ENCODE measurements at regions not wholly inside any gene's neighbourhood (a gene's known extent, or its start where the extent isn't known, plus 50 kb on each side); places are given as distances from the start of the nearest gene placed in this dataset.

GRCh38 chr5:39523821-39524220 lies 99.0 kb upstream of the DAB2 start:
- no peak for DNase-seq

- DNase-seq = no peak
These were observed 97.3 kb upstream of the DAB2 start for GRCh38 chr5:39521940-39522590.

- DNase-seq = no peak
These were observed 96.5 kb upstream of the DAB2 start for GRCh38 chr5:39521098-39521860.

- no peak for DNase-seq
These were observed 95.4 kb upstream of the DAB2 start for GRCh38 chr5:39520232-39520572.

- DNase-seq = no peak
These were observed 94.9 kb upstream of the DAB2 start for GRCh38 chr5:39519566-39520231.

GRCh38 chr5:39519079-39519478 lies 94.3 kb upstream of the DAB2 start:
- no peak for DNase-seq

- DNase-seq = no peak
These were observed 93.7 kb upstream of the DAB2 start for GRCh38 chr5:39518516-39518915.

GRCh38 chr5:39517800-39518199 lies 93.0 kb upstream of the DAB2 start:
- DNase-seq = no peak

- no peak for DNase-seq
These were observed 91.1 kb upstream of the DAB2 start for GRCh38 chr5:39515881-39516280.

GRCh38 chr5:39513236-39513635 lies 88.5 kb upstream of the DAB2 start:
- no peak for DNase-seq

GRCh38 chr5:39506211-39506610 lies 81.4 kb upstream of the DAB2 start:
- no peak for DNase-seq

- DNase-seq = no peak
These were observed 81.0 kb upstream of the DAB2 start for GRCh38 chr5:39505791-39506190.

- no peak for DNase-seq
These were observed 80.6 kb upstream of the DAB2 start for GRCh38 chr5:39505363-39505762.

GRCh38 chr5:39503155-39503554 lies 78.4 kb upstream of the DAB2 start:
- no peak for DNase-seq

GRCh38 chr5:39502704-39503103 lies 77.9 kb upstream of the DAB2 start:
- no peak for DNase-seq

- DNase-seq = no peak
These were observed 76.6 kb upstream of the DAB2 start for GRCh38 chr5:39501397-39501796.

- DNase-seq = no peak
These were observed 75.9 kb upstream of the DAB2 start for GRCh38 chr5:39500551-39501175.

GRCh38 chr5:39498278-39498952 lies 73.6 kb upstream of the DAB2 start:
- no peak for DNase-seq

- no peak for DNase-seq
These were observed 72.5 kb upstream of the DAB2 start for GRCh38 chr5:39497322-39497721.

GRCh38 chr5:39495227-39495626 lies 70.4 kb upstream of the DAB2 start:
- no peak for DNase-seq

- DNase-seq = no peak
These were observed 69.8 kb upstream of the DAB2 start for GRCh38 chr5:39494534-39494933.

GRCh38 chr5:39494107-39494510 lies 69.3 kb upstream of the DAB2 start:
- no peak for DNase-seq

GRCh38 chr5:39491210-39491609 lies 66.4 kb upstream of the DAB2 start:
- no peak for DNase-seq

Measured in NCI-H1092 treated with DMSO at 0.1 percent for 48 hours (cell line).